NCI-H510A treated with DMSO at 0.1 percent for 48 hours (cell line): ENCODE measurements at regions not wholly inside any gene's neighbourhood (a gene's known extent, or its start where the extent isn't known, plus 50 kb on each side); places are given as distances from the start of the nearest gene placed in this dataset.
"Not testable (repeated sequence)": the region's sequence is repeated elsewhere in the genome, so short reads cannot be mapped to it uniquely, and the experiment has no call there.

ENCODE experiments used
- DNase-seq: peaks from one replicate; lab custom pipeline; 2025; lab: John Stamatoyannopoulos, UW

GRCh38 chr17:59494757-59495368 is 70.5 kb upstream of the DHX40 start:
- DNase-seq, result no peak

DNA sequence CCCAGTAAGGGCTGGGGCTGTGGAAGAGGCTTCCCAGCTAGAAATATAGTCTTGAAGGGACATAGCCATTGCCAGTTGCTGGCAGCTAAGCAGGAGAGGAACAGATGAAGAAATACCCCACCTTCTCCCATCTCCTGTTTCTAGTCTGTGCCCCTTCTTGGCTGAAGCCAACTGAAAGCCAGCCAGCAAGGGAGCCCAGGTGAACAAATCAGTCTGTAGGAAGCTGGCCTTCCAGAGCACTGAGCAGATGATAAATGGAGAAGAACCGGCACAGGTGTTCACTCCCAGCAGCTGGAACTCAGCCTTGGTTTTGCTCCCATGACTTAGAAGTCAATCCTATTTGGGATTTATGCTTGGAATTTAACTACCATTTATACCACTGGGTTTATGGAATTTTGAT is 69.2 kb upstream of the DHX40 start:
- DNase-seq, result no peak

DNA sequence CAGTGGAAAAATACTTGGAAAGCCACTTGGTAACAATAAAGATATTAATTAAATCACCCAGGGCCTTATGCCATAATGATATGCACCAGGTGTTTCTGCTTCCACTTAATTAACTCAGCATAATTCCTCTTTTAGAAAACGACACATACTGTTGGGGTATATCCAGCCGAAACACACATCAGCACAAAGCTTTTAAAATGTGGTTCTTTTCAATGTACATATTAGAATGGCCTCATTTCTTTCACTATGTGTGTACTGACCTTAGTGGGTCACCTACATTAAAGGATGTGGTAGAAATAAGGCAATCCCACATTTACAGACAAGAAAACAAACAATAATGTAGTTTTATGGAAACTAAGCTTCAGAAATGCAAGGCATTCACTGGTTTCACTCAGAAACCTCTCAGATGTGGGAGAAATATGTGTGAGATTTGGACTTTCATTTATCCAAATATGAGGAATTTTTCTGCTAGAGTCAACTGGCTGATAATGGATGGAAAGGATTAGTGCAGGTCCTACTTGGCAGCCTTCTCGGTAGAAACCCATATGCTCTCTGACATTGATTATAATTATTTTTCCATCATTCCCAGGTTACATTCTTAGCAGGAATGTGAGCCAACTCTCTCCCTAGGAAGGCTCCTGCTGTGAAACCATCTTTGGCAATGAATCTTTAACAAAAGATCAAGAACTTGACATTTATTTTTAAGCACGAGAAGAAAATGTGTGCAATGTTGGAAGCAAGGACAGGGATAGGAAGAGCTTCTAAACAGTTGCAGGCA is 66.7 kb upstream of the DHX40 start:
- no peak for DNase-seq

DNA sequence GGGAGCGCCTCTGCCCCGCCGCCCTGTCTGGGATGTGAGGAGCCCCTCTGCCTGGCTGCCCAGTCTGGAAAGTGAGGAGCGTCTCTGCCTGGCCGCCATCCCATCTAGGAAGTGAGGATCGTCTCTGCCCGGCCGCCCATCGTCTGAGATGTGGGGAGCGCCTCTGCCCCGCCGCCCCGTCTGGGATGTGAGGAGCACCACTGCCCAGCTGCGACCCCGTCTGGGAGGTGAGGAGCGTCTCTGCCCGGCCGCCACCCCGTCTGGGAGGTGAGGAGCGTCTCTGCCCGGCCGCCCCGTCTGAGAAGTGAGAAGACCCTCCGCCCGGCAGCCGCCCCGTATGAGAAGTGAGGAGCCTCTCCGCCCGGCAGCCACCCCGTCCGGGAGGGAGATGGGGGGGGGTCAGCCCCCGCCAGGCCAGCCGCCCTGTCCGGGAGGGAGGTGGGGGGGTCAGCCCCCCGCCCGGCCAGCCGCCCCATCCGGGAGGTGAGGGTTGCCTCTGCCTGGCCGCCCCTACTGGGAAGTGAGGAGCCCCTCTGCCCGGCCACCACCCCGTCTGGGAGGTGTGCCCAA is 65.2 kb upstream of the DHX40 start:
- not testable (repeated sequence) for DNase-seq

DNA sequence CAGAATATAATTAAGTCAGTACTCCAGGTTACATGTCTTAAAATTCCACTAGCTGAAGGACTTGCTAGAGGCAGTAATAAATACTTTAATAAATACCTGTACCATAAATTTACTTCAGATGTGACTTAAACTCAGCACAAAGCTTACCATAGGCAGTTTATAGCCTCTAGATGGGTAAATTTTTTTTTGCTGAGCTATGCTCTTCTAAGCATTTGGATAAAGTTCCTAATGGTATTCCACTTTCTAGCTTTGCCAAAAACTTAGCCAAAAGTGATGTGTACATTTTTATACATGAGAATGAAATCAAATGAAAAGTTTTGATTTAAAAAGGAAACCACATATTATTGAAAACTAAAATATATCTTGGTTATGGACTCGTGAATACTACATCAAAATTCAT is 63.7 kb upstream of the DHX40 start:
- DNase-seq, result no peak

GRCh38 chr17:59502800-59503199 is 62.6 kb upstream of the DHX40 start:
- no peak for DNase-seq

GRCh38 chr17:59503500-59503899 is 61.9 kb upstream of the DHX40 start:
- no peak for DNase-seq

DNA sequence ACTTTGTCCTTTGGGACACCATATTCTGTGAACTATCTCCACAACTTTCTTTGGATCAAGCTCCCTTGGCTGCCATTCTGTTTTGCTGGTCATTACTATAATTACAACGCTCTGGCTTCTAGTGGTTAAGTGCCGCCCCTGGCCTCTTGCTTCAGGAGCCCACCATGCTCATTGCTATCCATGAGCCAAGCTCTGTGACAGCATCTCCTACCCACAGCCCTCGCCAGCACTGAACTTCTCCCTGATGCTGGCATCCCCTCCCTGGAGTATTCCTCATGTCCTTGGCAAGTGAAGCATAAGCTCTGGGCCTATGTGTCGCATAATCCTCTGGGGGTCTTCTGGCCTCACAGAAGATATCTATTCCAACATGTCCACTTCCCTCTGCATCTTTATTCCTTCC is 60.6 kb upstream of the DHX40 start:
- no peak for DNase-seq

DNA sequence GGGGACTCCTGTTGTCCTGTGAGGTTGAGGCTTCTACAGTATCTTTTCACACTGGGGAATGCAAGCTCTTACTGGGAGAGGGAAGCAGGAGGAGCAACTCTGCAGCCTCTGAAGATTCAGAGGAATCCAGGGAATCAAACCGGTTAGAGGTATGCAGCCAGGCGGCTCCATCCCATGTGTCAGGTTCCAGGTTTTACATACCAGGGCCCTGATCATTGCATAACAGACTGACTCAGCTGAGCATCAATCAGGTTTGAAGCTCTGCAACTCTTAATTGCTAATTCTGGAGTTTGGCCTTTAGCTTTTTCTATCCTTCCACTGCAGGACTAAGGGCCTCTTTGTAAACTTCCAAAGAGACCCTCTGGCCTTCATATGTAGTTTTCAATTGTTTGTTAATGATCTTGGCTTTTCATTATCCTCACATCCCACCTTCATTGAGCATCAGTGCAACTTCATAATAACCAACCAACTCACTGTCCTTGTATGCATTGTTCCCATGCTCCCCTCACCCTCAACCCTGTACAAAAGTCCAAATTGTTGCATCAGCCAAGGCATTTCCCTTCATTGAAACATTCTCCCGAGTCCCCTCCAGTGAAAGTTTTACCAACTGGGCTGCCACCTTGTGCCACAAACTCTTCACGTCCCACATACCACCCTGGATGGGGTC is 59.7 kb upstream of the DHX40 start:
- no peak for DNase-seq

DNA sequence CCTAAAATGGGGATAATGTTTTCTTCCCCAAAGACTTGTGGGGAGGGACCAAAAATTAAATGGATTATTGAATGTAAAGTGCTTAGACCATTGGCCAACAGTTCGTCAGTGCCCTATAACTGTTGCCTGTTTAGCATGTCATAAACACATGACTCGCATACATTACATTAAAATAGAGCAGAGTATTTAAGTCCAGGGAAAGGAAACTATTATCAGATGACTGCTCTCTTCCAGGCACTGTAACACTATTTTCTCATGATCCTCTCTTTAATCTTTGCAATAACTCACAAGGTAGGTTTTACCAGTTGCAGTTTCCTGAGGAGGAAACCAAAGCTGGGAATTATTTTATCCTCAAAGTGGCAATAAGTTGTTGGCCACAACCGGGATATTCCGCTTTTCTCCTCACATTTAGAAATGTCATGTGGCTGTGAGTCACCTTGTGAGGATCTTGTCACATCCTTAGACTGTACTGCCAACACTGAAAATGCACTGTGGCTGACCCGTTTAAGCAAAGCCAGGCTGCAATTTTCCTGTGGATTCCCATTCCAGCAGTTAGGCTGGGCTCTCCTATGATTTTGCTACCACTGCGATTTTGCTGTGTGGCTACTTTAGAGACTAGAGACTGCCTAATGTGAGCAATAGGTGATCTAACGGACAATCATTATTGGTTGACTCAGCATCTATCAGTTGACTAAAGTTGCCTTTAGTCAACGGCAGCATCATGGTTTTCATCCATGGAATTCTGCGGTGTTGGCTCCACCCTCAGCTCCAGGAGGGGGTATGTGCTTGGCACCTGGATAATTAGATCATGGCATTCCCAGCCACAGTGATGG is 58.3 kb upstream of the DHX40 start:
- DNase-seq, result no peak

DNA sequence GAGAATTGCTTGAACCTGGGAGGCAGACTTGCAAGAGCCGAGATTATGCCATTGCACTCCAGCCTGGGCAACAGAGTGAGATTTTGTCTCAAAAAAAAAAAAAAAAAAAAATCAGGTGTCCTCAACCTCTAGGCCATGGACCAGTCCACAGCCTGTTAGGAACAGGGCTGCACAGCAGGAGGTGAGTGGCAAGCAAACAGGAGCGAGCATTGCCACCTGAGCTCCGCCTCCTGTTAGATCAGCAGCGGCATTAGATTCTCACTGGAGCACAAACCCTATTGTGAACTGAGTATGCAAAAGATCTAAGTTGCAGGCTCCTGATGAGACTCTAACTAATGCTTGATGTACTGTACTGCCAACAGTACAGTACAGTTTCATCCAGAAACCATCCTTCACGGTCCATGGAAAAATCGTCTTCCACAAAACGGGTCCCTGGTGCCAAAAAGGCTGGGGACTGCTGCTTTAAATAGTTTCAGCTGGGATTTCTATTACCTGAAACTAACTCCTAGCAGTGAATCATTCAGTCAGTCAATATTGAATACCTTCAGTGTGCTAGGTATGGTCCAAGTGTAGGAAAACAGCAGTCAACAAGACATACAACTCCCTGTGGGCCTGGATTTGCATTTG is 56.3 kb upstream of the DHX40 start:
- DNase-seq, result peak; percentile 74

DNA sequence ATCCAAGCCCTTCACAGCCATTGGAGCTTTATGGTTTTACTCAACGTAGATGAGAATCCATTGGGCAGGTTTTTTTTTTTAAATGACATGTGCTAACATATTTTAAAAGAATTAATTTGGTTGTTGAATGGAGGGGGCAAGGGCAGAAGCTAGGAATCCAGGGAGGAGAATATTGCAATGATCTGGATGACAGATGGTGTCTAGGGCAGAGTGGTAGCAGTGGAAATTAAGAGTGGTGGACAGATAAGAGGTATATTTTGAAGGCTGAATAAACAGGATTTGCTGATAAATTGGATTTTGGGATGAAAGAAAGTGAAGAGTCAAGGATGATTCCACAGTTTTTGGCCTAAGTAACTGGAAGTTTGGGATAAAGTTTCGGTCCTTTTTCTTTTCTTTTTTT is 54.8 kb upstream of the DHX40 start:
- DNase-seq, result no peak

DNA sequence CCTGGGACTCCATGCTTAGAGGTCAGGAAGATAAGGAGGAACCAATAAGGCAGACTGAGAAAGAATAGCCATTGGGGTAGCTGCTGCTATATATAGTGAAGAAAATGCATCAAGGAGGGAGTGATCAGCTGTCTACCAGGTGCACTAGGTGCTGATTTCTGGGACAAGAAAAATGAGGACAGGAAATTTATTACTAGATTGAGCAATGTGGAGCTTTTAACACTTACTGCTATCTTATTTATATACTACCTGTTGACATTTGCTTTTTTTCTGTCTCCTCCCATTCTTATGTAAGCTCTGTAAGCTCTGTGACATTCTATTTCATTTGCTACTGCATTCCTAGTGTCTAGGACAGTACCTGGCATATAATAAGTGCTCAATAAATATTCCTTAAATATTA is 53.7 kb upstream of the DHX40 start:
- DNase-seq, result no peak

GRCh38 chr17:59512844-59513385 is 52.5 kb upstream of the DHX40 start:
- no peak for DNase-seq

GRCh38 chr17:59513934-59514841 is 51.2 kb upstream of the DHX40 start:
- DNase-seq, result peak; percentile 98
